Superior temporal gyrus (tissue), 1 donor: ENCODE measurements at regions not wholly inside any gene's neighbourhood (a gene's known extent, or its start where the extent isn't known, plus 50 kb on each side); places are given as distances from the start of the nearest gene placed in this dataset.
"Not testable (repeated sequence)": the region's sequence is repeated elsewhere in the genome, so short reads cannot be mapped to it uniquely, and the experiment has no call there.

Experiments
- DNase-seq: peaks from one replicate; pipeline ENCODE4 v3.0.0-alpha.2; 2016; ENCODE audit errors: extremely low spot score

DNA sequence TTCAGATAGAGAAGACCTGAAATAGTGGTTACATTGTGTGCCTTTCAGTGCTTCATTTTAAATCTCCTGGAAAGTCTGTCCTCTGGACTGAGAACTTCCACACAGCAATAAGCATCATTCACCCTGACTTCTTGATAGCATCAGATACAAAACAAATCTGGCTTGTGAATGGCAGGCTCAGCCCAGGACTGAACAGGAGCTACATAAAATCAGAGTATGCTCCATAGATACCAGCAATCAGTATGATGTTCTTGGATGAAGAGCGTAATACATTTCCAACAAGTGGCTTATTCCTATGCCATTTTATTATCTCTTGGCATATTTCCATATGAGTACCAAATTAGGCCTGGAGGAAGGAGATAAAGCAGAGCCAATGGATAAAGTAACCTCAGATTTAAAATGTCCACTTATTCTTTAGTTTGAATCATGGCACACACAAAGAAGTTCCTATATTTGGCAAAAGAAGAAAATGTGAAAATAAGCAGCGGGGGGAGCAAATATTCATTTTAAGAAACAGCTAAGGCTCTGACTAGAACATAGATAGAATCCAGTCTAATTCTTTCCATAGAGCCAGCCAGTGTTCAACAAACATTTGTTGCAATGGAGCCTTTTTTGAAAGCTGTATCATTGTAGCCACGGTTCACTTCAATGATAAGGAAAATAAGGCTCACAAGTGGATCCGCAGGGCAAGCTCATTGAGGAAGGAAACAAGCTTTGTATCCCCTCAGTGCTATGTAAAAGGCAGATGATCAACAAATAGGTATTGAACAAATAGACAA, 230.8 kb upstream of the CHAC2 start:
- DNase-seq, result no peak

DNA sequence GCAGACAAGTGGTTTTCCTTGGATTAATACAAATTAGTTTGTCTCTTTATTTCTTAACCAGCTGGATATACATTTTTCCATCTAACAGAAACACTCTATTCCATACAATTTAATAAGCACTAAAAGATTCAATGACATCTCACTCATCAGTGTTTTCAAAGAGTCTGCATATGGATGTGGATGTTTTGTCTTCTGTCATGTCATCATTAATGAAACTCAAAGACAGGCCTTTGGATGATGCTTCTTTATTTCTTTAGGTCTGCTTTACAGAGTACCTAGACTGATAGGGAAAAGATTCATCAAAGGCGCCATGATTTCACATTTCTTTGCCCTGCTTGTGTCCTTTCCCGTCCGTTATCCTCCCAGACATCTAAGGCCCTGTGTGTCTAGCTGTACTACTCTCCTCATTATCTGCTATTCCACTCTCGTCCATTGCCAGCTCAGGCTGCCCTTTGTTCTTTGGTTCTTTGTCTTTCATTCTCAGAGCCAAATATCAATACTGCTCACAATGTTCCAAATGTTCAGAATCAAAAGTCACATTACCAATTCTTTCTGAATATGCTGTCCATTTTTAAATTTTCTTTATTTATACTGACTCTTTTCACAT, 232.3 kb upstream of the CHAC2 start:
- DNase-seq, result peak; percentile 63

DNA sequence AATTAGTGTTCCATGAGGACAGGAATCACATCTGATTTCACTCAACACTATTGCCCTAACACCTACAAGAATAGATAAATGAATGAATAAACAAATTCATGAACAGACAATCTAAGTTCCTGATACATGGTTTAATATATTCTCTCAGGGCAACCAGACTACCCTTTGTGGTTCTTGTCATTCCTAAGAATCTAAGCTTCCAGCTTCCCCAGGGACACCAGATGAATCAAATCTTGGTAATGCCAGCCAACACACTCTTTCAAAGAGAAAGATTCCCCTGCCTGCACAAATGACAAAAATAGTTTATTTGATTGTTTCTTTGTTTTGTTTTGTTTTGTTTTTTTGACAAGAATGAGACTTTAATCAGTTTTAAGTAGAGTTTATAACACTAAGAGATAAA, 237.5 kb upstream of the CHAC2 start:
- DNase-seq, result no peak

DNA sequence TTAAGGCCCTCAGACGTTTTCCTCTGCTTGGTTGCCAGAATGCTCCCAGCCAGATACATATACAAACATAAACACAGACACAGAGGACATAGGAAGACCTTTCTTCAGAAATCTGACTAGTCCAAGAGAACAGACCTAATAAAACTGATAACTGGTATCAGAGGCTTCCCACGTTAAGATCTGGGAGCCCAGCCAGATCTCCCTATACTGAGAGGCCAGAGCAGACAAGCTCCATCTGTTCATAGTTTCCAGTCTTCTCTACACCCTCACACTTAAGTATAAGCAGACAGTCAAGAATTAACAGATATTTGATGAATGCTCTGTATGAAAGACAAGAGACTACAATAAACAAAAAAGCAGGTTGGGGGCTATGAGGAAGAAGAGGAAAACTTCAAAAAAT, 240.5 kb upstream of the CHAC2 start:
- DNase-seq, result no peak

DNA sequence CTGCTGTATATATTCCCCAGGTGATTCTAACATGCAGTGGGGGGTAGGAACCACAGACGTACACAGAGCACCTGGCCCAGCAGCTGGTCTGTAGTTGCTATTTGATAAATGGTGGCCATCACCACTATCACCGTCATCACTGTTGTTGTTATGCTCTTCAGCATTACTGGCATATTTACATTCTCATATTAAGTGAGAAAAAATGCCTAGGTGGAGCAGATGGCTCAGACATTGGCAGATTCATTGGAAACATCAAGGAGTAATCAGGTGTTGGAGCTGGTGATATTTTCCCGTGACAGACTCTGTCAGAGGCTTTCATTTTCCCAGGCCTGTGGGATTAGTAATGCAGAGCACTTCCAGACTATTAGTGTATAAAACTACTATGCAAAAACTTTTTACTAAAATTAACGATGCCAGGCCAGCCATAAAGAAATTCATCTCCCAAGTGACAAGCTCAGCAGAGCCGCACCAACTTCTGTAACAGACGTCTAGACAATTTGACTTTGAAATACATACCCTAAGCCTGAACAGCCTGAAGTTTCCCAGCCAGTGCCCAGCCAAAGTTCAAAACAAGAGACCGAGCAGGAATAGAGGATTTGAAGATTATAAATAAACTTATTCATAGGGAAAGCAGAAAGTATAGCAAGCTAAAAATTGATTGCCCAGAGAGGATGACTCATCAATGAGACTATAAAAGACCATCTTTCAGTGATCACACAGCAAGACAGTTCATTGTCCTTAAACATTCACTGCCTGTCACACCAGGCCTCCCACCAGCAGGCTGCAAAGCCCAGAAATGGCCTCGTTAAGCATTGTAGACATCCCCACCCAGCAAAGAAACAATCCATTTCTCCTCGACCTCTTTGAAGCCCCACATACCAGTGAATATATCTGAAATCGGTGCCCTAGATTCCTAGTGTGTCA, 247.4 kb upstream of the CHAC2 start:
- no peak for DNase-seq

DNA sequence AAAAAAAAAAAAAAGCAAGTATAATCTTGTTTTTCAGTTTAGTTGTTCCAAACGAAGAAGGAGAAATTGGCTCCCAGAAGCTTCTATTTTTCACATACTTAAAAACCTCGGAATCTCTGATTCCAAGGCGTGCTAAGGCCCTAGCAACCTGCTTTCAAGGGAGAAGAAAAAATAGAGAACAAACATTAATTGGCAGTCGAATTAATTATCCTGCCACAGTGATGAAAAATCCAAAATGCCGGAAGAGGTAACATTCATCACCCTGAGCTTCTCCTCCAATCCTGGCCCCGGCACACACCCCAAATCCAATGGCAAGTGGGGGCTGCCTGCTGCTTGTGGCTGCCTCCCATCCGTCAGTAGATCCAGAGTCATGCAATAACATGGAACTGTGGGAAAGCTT, 250.2 kb upstream of the CHAC2 start:
- no peak for DNase-seq

DNA sequence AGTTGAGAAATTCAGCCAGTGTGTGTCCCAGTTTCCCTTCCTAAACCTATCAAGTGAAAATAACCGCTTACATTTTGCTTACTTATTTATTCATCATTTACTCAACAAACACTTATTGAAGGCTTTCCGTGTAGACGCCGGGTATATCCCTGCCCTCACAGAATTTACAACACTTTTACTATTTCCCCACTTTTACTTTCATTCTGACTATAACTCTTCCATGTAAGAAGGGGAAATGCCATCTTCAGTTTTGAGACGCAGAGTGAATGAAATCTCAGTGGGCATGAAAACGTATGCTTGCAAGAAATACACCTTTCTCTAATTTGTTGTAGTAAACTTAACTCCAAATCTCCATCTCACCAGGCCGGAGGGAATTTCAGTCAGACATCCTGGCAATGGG, 251.0 kb upstream of the CHAC2 start:
- no peak for DNase-seq

DNA sequence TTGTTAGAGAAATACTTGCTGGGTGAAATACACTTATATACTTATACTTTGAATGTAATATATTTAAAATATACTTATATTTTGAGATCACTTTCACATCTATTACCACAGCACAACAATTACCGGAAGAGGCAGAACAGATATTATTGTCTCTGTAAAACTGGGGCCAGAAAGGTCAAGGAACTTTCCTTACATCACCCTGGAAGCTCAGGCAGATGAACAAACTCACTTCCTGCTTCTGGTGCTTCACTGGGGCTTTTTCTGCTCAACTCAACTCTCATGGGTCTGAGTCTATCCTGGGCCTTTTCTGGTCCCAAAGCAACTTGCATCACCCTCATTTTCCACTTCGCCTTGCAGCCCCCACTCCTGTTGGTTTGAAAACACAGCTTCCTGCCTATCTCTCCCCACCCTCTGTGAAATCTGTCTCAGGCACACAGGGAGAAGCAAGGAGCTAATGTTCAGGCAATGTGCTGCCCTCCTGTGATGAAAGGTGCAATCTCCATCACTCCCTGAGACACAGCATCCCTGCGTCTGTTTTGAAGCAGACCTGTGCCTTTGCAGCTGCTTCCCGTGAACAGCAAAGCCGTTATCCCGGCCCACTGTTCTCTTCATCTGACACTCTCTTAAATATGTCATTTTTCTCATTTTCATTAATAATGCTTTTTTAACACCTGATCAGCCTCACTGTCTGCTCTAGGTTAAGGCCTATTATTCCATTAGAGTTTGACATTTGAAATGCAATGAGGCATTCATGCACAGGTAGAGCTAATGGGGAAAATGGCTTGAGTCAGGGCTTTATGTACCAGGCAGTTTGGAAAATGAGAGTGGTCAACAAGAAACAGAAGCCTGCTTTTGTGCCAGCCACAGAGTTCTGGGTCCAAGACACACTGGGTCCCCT, 251.9 kb upstream of the CHAC2 start:
- DNase-seq, result no peak

DNA sequence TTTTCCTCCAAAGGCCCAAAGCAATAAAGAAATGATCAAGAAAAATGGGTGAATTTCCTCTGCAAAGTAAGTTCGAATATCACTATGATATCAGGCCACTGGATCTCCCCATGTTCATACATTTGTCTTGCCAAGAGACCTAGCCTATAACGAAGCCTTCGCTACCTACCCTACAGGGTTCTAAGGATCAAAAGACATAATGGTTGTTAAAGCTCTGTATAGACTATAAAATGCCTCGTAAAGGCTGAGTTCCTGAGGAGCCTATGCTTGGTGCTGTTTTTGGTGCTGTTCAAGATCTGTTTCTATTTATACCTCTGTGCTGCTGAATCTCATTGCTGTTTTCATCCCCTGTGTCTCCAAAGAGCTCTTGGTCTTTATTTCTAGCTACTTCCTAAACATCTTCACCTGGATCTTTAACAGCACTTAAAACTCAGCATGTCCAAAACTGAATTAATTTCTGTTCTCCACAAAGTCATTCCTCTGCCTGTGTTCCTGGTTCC, 254.4 kb upstream of the CHAC2 start:
- no peak for DNase-seq

DNA sequence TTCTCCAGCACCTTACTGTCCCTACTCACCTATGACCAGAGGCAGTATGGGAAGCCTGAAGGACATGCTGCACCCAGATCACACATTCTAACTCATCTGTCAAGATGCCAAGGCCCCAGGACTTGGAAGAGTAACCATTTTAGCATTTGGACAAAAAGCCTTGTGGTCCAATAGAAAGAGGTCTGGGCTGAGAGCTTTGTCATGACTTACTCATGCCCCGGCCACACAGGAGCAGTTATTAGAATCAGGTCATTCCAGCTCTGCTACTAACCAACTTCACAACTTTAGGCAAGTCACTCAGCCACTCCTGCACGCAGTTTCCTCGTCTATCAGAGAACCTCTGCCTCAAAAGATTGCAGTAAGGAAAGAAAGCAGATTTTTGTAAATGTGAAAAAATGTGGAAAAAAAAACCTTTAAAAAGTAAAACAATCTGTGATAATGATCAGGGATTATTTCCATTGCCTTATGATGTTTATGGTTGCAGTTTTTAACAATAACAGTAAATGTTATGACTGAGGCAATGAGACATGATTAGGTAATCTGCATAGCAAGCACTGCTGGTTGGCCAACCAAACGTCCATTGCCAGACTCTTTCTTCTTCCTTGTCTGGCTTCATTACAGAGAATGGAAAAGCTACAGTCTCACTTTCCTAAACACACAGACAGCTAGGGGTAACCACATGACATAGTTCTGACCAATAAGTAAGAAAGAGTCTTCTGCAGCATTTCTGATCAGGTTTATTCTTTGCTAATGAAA, 255.4 kb upstream of the CHAC2 start:
- no peak for DNase-seq

DNA sequence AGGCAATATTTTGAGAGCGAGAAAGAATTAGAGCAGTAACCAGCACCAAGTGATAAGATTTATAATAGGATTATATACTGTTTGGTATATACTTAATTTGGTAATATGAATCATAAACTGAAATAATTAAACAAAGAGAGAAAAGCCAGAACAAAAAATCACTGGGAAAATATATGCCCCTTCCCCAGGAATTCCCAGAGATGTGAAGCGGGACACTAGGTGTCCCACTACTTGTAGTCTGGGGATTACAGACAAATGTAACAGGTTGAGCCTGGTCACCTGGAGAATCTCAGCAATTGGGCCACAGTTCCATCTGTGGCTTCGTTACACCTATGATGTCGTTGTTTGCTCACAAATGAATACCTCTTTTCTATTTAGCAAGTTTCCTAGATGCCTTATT, 256.1 kb upstream of the CHAC2 start:
- DNase-seq, result no peak

DNA sequence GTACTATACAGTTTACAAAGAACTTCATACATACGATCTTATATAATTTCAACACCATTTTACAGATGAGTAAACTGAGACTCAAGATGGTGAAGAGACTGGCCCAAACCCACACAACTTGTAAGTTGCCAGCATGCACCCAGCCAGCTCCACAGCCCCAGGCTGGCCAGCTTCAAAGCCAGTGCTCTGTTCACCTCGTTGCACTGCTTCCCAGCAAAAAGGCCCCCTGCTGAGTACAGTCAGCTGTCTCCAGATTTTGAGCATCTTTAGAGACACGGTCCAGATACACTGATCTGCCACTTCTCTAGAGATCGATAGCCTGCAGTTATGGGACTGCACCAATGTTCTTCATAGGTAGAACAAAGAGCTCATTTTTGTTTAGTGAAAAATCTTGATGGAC, 257.2 kb upstream of the CHAC2 start:
- no peak for DNase-seq

DNA sequence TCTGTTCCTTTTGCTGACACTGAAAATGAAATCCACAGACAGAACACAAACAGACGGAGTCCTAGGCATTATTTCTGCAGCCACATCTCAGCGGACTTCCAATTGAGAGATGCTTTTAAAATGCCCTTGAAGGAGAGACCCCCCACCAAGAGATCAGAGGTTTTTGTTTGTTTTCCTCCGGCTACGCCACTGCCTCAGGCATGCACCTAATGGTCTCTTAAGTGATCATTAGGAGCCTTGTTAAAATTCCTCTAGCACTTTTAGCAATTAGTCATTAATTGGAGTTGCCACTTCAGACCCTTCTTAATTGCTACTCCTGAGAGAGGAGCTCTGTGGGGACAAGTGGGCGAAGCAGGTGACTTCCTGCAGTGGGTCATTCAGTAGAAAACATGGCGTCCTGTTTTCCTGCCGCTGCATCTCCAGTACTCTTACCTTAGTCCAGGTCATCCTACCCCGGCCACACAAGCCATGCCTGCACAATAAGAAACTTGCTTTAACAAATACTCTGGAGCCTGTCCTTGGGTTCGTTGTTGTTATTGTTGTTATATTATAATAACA, 257.7 kb upstream of the CHAC2 start:
- DNase-seq, result no peak

DNA sequence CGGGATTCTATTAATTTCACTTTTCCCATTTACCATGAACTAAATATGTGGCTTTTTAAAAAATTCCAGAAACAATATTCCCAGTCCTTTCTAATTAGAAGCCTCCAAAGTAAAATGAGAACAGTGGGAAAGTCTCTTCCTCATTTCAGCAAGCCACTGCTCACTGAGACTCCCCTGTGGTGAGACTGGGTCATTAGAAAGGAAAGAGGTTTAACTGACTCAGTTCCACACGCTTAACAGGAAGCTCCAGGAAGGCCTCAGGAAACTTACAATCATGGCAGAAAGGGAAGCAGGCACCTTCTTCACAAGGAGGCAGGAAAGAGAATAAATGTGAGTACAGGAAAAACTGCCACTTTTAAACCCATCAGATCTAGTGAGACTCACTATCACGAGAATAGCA, 258.9 kb upstream of the CHAC2 start:
- no peak for DNase-seq

DNA sequence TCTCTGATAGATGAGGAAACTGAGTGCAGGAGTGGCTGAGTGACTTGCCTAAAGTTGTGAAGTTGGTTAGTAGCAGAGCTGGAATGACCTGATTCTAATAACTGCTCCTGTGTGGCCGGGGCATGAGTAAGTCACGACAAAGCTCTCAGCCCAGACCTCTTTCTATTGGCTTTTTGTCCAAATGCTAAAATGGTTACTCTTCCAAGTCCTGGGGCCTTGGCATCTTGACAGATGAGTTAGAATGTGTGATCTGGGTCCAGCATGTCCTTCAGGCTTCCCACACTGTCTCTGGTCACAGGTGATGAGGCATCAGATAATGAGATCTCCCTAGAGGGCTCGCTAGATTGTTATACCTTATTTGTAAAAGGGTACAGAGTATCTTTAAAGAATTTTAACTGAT, 260.5 kb upstream of the CHAC2 start:
- DNase-seq, result not testable (repeated sequence)

DNA sequence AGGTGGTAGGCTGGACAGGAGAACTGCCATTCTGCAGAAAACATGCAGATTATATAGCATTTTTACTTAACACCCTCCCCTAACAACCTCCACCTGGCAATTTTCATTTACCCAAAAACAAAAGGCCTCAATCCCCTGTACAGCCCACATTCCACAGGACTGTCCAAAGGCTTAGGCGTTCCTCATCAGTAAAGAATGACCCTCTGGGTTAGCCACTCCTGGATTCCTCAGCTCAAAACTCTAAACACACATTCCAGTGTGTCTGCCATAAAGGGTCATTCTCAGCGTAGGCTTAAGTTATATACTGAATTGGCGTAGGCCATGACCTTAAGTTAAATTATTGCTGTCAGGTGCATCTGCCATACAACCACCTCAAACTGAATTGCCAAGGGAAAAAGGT, 261.8 kb upstream of the CHAC2 start:
- no peak for DNase-seq

DNA sequence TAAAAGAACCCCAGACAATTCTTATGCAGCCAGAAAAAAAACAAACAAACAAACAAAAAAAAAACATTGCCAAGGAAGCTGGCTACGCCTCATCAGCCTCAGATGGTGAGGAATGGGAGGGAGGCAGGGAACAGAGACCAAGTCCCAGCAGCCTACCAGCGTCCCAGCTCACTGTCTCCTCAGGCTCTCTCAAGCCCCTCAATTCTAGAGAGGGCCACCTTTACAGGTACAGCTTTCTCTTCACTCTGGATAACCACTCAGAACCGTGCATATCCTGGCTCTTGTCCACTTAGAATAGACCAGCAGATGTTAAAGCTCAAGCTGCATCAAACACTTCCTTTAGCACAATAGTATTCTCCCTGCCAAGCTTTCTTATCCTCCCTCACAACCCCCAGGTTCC, 263.1 kb upstream of the CHAC2 start:
- no peak for DNase-seq

DNA sequence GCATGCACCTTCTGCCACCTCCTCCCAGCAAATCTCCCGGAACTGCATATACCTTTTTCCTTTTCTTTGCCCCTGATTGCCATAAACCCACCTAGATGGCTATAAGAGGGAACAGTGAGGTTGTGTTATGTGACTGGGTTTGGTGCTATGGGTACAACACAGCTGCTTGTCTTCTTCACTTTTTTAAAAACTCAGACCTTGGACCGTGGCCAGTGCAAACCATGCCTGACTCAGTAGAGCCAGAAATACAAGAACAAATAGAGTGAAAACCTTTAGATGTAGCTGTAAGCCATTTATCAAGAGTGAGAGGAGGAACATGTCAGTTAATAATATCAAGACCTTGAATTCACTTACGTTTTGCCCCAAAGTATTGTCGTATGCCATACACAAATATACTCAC, 267.4 kb upstream of the CHAC2 start:
- DNase-seq, result no peak

DNA sequence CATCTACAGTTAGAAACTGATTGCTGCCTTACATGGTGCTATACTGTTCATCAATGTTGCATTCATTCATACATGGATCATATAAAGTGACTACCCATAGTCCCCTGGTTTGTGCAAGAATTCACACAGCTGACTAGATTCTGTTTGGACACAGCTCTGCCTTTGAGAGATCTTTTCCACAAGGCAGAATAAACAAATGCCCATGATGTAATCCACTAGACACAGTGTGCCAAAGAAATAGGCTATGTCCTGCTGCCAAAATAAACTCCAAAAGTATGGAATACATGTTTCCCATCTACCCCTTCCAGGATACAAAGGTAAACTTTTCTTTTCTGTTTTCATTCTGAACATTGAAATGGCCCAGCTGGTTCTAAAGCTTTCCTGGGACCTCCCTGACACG, 269.4 kb upstream of the CHAC2 start:
- DNase-seq, result no peak

DNA sequence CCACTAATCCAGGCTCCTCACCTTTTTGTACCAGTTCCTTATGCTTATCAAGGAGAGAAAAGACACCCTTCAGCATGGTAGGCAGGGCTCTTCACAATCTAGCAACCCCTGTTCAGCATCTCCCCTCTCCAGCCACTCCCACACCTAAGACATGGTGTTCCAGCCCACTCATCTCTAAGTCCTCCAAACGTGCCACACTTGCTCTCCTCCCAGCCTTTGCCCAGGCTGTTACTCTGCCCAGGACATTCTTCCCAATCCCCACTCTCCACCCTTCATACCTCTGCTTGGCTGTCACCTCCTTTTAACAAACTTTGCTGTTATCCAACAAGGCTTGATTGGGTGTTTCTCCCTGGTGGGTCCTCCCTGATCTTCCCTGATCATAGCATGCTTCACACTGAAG, 270.6 kb upstream of the CHAC2 start:
- DNase-seq, result no peak
